Activated T-helper 1 cell treated with anti-CD3 and anti-CD28 coated beads, Interleukin-12 subunit alpha, Interleukin-12 subunit beta, Interleukin-2, Interleukin-4 antibody, amounts not matched to agents 30 ng/mL and 10 ng/mL and 1 ng/mL, durations not matched to agents 14 hours and 24 hours and 36 hours (primary cell): ENCODE measurements at regions not wholly inside any gene's neighbourhood (a gene's known extent, or its start where the extent isn't known, plus 50 kb on each side); places are given as distances from the start of the nearest gene placed in this dataset.

Source experiments
- DNase-seq: peaks from one replicate; pipeline ENCODE4 v3.0.0; 2021; ENCODE audit warnings: low spot score
- H3K27ac Mint-ChIP-seq: one replicate; pipeline ENCODE4 v1.8.0; 2021; ENCODE audit warnings: mild to moderate bottlenecking, mixed read lengths
- H3K27me3 Mint-ChIP-seq: one replicate; pipeline ENCODE4 v1.8.0; 2022; ENCODE audit warnings: mild to moderate bottlenecking, moderate library complexity, mixed read lengths; ENCODE audit not compliant: insufficient read depth
- H3K36me3 Mint-ChIP-seq: one replicate; pipeline ENCODE4 v1.8.0; 2021; ENCODE audit warnings: low read depth, mixed read lengths
- H3K4me1 Mint-ChIP-seq: one replicate; pipeline ENCODE4 v1.8.0; 2021; ENCODE audit warnings: low read depth, mixed read lengths
- H3K4me3 Mint-ChIP-seq: one replicate; pipeline ENCODE4 v1.8.0; 2021; ENCODE audit warnings: mild to moderate bottlenecking, moderate library complexity, mixed read lengths
- H3K9me3 Mint-ChIP-seq: one replicate; pipeline ENCODE4 v1.8.0; 2021; ENCODE audit warnings: mixed read lengths
- intact Hi-C: fragments of 100-400 bp; cut with micrococcal nuclease; formaldehyde crosslinking; loops from one replicate; pipeline ENCODE4 v1.15.1; 2024

GRCh38 chr10:65355141-65355680 lies 1570.6 kb upstream of the LRRTM3 start:
- Mint-ChIP-seq H3K4me1 (no peaks in the 10 kb centered on the region), H3K36me3 (no peaks in the 10 kb centered on the region), H3K9me3 (no peaks in the 10 kb centered on the region), H3K4me3 (no peak overlapping the region), H3K27me3 (no peaks in the 10 kb centered on the region), H3K27ac (no peak overlapping the region)
- no peak for DNase-seq
- intact Hi-C loops, result no loop called here

GRCh38 chr10:65358565-65358964 lies 1567.3 kb upstream of the LRRTM3 start:
- Mint-ChIP-seq H3K9me3 (no peaks in the 10 kb centered on the region), H3K27me3 (no peaks in the 10 kb centered on the region), H3K4me3 (no peak overlapping the region), H3K4me1 (no peaks in the 10 kb centered on the region), H3K36me3 (no peaks in the 10 kb centered on the region), H3K27ac (no peak overlapping the region)
- DNase-seq, result no peak
- intact Hi-C loops, result no loop called here

- intact Hi-C loops, result no loop called here
Measured at GRCh38 chr10:65360497-65360896, 1565.3 kb upstream of the LRRTM3 start.

GRCh38 chr10:65365878-65366277 lies 1560.0 kb upstream of the LRRTM3 start:
- H3K27ac Mint-ChIP-seq, result no peak overlapping the region
- H3K4me3 Mint-ChIP-seq, result no peak overlapping the region
- peaks cover 4% of the 10 kb centered on the region for H3K9me3 Mint-ChIP-seq
- intact Hi-C loops, result no loop called here
- DNase-seq, result no peak
- no peaks in the 10 kb centered on the region for H3K4me1 Mint-ChIP-seq
- no peaks in the 10 kb centered on the region for H3K27me3 Mint-ChIP-seq
- H3K36me3 Mint-ChIP-seq, result peaks cover 1% of the 10 kb centered on the region

More at GRCh38 chr10:65360497-65360896, 1565.3 kb upstream of the LRRTM3 start:
- H3K36me3 Mint-ChIP-seq, result peaks cover 1% of the 10 kb centered on the region
- no peak overlapping the region for H3K27ac Mint-ChIP-seq
- no peaks in the 10 kb centered on the region for H3K4me1 Mint-ChIP-seq
- H3K27me3 Mint-ChIP-seq, result no peaks in the 10 kb centered on the region
- H3K9me3 Mint-ChIP-seq, result peaks cover 4% of the 10 kb centered on the region
- no peak for DNase-seq
- no peak overlapping the region for H3K4me3 Mint-ChIP-seq

GRCh38 chr10:65367706-65368105 lies 1558.1 kb upstream of the LRRTM3 start:
- intact Hi-C loops, result no loop called here
- Mint-ChIP-seq H3K4me3 (no peak overlapping the region), H3K36me3 (peaks cover 1% of the 10 kb centered on the region), H3K4me1 (no peaks in the 10 kb centered on the region), H3K27me3 (no peaks in the 10 kb centered on the region), H3K9me3 (peaks cover 4% of the 10 kb centered on the region), H3K27ac (no peak overlapping the region)
- no peak for DNase-seq

GRCh38 chr10:65375528-65375927 lies 1550.3 kb upstream of the LRRTM3 start:
- no peak overlapping the region for H3K4me3 Mint-ChIP-seq
- H3K9me3 Mint-ChIP-seq, result peaks cover 8% of the 10 kb centered on the region
- H3K27ac Mint-ChIP-seq, result no peak overlapping the region
- no peak for DNase-seq
- no peaks in the 10 kb centered on the region for H3K27me3 Mint-ChIP-seq
- no peaks in the 10 kb centered on the region for H3K36me3 Mint-ChIP-seq
- H3K4me1 Mint-ChIP-seq, result no peaks in the 10 kb centered on the region
- intact Hi-C loops, result no loop called here

GRCh38 chr10:65377687-65378086 lies 1548.1 kb upstream of the LRRTM3 start:
- H3K4me3 Mint-ChIP-seq, result no peak overlapping the region
- no peaks in the 10 kb centered on the region for H3K27me3 Mint-ChIP-seq
- intact Hi-C loops, result no loop called here
- no peak for DNase-seq
- H3K4me1 Mint-ChIP-seq, result no peaks in the 10 kb centered on the region
- peaks cover 8% of the 10 kb centered on the region for H3K9me3 Mint-ChIP-seq
- H3K27ac Mint-ChIP-seq, result no peak overlapping the region
- no peaks in the 10 kb centered on the region for H3K36me3 Mint-ChIP-seq

- Mint-ChIP-seq H3K9me3 (no peaks in the 10 kb centered on the region), H3K27me3 (no peaks in the 10 kb centered on the region), H3K4me1 (no peaks in the 10 kb centered on the region), H3K4me3 (no peak overlapping the region), H3K36me3 (no peaks in the 10 kb centered on the region), H3K27ac (no peak overlapping the region)
- intact Hi-C loops, result no loop called here
- no peak for DNase-seq
Measured at GRCh38 chr10:65394502-65395297, 1531.1 kb upstream of the LRRTM3 start.

GRCh38 chr10:65395631-65396030 lies 1530.2 kb upstream of the LRRTM3 start:
- H3K9me3 Mint-ChIP-seq, result no peaks in the 10 kb centered on the region
- DNase-seq, result no peak

GRCh38 chr10:65396997-65397396 lies 1528.8 kb upstream of the LRRTM3 start:
- Mint-ChIP-seq H3K27ac (no peak overlapping the region), H3K4me1 (no peaks in the 10 kb centered on the region), H3K4me3 (no peak overlapping the region), H3K9me3 (no peaks in the 10 kb centered on the region), H3K27me3 (no peaks in the 10 kb centered on the region), H3K36me3 (no peaks in the 10 kb centered on the region)
- DNase-seq, result no peak
- intact Hi-C loops, result no loop called here

More at GRCh38 chr10:65395631-65396030, 1530.2 kb upstream of the LRRTM3 start:
- intact Hi-C loops, result no loop called here
- Mint-ChIP-seq H3K36me3 (no peaks in the 10 kb centered on the region), H3K27ac (no peak overlapping the region), H3K4me1 (no peaks in the 10 kb centered on the region), H3K27me3 (no peaks in the 10 kb centered on the region), H3K4me3 (no peak overlapping the region)

GRCh38 chr10:65408401-65408800 lies 1517.4 kb upstream of the LRRTM3 start:
- Mint-ChIP-seq H3K4me3 (no peak overlapping the region), H3K4me1 (no peaks in the 10 kb centered on the region), H3K27ac (no peak overlapping the region), H3K36me3 (no peaks in the 10 kb centered on the region), H3K27me3 (no peaks in the 10 kb centered on the region), H3K9me3 (peaks cover 14% of the 10 kb centered on the region)
- intact Hi-C loops, result no loop called here
- DNase-seq, result no peak

GRCh38 chr10:65413001-65413400 lies 1512.8 kb upstream of the LRRTM3 start:
- H3K4me3 Mint-ChIP-seq, result no peak overlapping the region
- no peaks in the 10 kb centered on the region for H3K36me3 Mint-ChIP-seq
- intact Hi-C loops, result no loop called here
- H3K27ac Mint-ChIP-seq, result no peak overlapping the region
- no peaks in the 10 kb centered on the region for H3K27me3 Mint-ChIP-seq
- H3K9me3 Mint-ChIP-seq, result peaks cover 14% of the 10 kb centered on the region
- H3K4me1 Mint-ChIP-seq, result no peaks in the 10 kb centered on the region
- no peak for DNase-seq

GRCh38 chr10:65415318-65415717 lies 1510.5 kb upstream of the LRRTM3 start:
- H3K27ac Mint-ChIP-seq, result no peak overlapping the region
- H3K9me3 Mint-ChIP-seq, result peaks cover 5% of the 10 kb centered on the region
- intact Hi-C loops, result no loop called here
- DNase-seq, result no peak
- no peaks in the 10 kb centered on the region for H3K4me1 Mint-ChIP-seq
- no peak overlapping the region for H3K4me3 Mint-ChIP-seq
- H3K27me3 Mint-ChIP-seq, result no peaks in the 10 kb centered on the region
- H3K36me3 Mint-ChIP-seq, result no peaks in the 10 kb centered on the region
